ENCODE measurements at regions not wholly inside any gene's neighbourhood (a gene's known extent, or its start where the extent isn't known, plus 50 kb on each side); places are given as distances from the start of the nearest gene placed in this dataset.

GRCh38 chr6:134457941-134458340 lies 140.0 kb upstream of the SGK1 start:
- Histone ChIP-seq H2BK120ac (ENCODE audit: insufficient read depth, low read length, poor library complexity) (no peak overlapping the region), H3K4ac (ENCODE audit: low read depth, low read length) (no peak overlapping the region), H3K79me1 (ENCODE audit: low read length) (no peaks in the 10 kb centered on the region), H3K9ac (ENCODE audit: low read length) (no peak overlapping the region), H3K27ac (ENCODE audit: low read depth, low read length) (no peak overlapping the region), H2AFZ (ENCODE audit: insufficient read depth, low read length, poor library complexity) (no peak overlapping the region), H2BK5ac (ENCODE audit: low read depth, low read length, poor library complexity) (no peak overlapping the region), H2BK12ac (ENCODE audit: low read length) (no peak overlapping the region), H4K12ac (ENCODE audit: low read depth, low read length) (no peak overlapping the region), H3K23ac (ENCODE audit: low read length) (no peak overlapping the region), H4K8ac (ENCODE audit: low read depth, low read length) (no peak overlapping the region), H3K36me3 (ENCODE audit: control insufficient read depth in 1 of 2, insufficient read depth in 2 of 2, low read length in 2 of 2) (no peaks in the 10 kb centered on the region), H3K4me2 (ENCODE audit: low read length) (no peak overlapping the region), H2AK5ac (ENCODE audit: low read length) (no peak overlapping the region), H3K18ac (ENCODE audit: low read length) (no peak overlapping the region), H3K4me3 (ENCODE audit: low read depth, low read length) (no peak overlapping the region), H3K79me2 (ENCODE audit: control insufficient read depth, insufficient read depth, low read length, poor library complexity) (no peaks in the 10 kb centered on the region), H3K4me1 (ENCODE audit: control insufficient read depth in 1 of 2, insufficient read depth in 2 of 2, low read length in 2 of 2) (peaks cover 0 to 12% of the 10 kb centered on the region in 2 experiments), H3K27me3 (ENCODE audit: insufficient read depth, low read length) (no peaks in the 10 kb centered on the region), H3K9me3 (ENCODE audit: insufficient read depth, low read depth, low read length) (no peaks in the 10 kb centered on the region), H4K91ac (ENCODE audit: low read depth, low read length) (no peak overlapping the region), H3K14ac (ENCODE audit: low read length) (no peak overlapping the region)
- DNase-seq = no peak
- no CpG with 5 or more reads among the region's 5 CpGs for WGBS (ENCODE audit: extremely low coverage, insufficient coverage, insufficient read length)

DNA sequence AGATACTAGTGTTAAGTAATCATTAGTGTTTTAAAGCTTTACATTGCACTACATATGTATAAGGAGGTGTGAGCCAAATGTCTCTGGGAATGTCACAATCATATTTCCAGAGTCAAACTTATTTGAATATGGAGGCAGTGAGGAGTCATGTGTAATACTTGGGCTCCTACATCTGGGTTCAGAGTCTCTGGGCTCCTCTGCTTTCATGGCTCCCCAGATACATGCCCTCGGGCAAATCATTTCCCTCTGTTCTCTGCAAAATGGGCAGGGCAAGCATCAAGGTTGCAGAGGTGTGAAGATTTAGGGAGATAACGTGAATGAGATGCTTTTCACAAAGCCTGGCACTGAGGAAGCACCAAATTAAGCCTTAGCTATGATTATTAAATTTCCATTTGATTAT lies 138.3 kb upstream of the SGK1 start:
- Histone ChIP-seq H3K36me3 (ENCODE audit: control insufficient read depth in 1 of 2, insufficient read depth in 2 of 2, low read length in 2 of 2) (no peaks in the 10 kb centered on the region), H2BK120ac (ENCODE audit: insufficient read depth, low read length, poor library complexity) (no peak overlapping the region), H3K27ac (ENCODE audit: low read depth, low read length) (no peak overlapping the region), H3K79me2 (ENCODE audit: control insufficient read depth, insufficient read depth, low read length, poor library complexity) (no peaks in the 10 kb centered on the region), H3K9me3 (ENCODE audit: insufficient read depth, low read depth, low read length) (no peaks in the 10 kb centered on the region), H2AK5ac (ENCODE audit: low read length) (no peak overlapping the region), H3K4me1 (ENCODE audit: control insufficient read depth in 1 of 2, insufficient read depth in 2 of 2, low read length in 2 of 2) (peaks cover 0 to 12% of the 10 kb centered on the region in 2 experiments), H3K18ac (ENCODE audit: low read length) (no peak overlapping the region), H4K91ac (ENCODE audit: low read depth, low read length) (no peak overlapping the region), H3K4me3 (ENCODE audit: low read depth, low read length) (no peak overlapping the region), H4K12ac (ENCODE audit: low read depth, low read length) (no peak overlapping the region), H3K4ac (ENCODE audit: low read depth, low read length) (no peak overlapping the region), H3K27me3 (ENCODE audit: insufficient read depth, low read length) (no peaks in the 10 kb centered on the region), H3K14ac (ENCODE audit: low read length) (no peak overlapping the region), H4K8ac (ENCODE audit: low read depth, low read length) (no peak overlapping the region), H3K23ac (ENCODE audit: low read length) (no peak overlapping the region), H3K9ac (ENCODE audit: low read length) (no peak overlapping the region), H2BK5ac (ENCODE audit: low read depth, low read length, poor library complexity) (no peak overlapping the region), H3K79me1 (ENCODE audit: low read length) (no peaks in the 10 kb centered on the region), H2AFZ (ENCODE audit: insufficient read depth, low read length, poor library complexity) (no peak overlapping the region), H2BK12ac (ENCODE audit: low read length) (no peak overlapping the region), H3K4me2 (ENCODE audit: low read length) (no peak overlapping the region)
- DNase-seq = no peak
- WGBS (ENCODE audit: extremely low coverage, insufficient coverage, insufficient read length) = no CpG with 5 or more reads among the region's 2 CpGs

DNA sequence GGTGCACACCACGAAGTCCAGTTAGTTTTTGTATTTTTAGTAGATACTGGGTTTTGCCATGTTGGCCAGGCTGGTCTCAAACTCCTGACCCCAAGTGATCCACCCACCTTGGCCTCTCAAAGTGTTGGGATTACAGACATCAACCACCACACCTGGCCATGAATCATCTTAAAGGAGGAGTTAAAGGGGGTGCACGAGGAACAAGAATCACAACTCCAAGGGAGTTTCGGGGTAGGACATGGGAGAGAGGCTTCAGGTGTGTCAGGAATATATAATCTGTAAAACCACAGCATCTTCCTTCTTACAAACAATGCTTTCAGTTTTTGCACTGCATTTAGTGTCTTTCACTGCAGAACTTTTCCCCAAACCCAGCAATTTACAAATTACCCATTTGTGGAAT lies 137.4 kb upstream of the SGK1 start:
- H3K27me3 ChIP-seq (ENCODE audit: insufficient read depth, low read length) = no peaks in the 10 kb centered on the region
- no peaks in the 10 kb centered on the region for H3K79me2 ChIP-seq (ENCODE audit: control insufficient read depth, insufficient read depth, low read length, poor library complexity)
- H3K36me3 ChIP-seq (ENCODE audit: control insufficient read depth in 1 of 2, insufficient read depth in 2 of 2, low read length in 2 of 2) = no peaks in the 10 kb centered on the region
- no peak overlapping the region for H3K9ac ChIP-seq (ENCODE audit: low read length)
- no peak overlapping the region for H3K4ac ChIP-seq (ENCODE audit: low read depth, low read length)
- H2BK12ac ChIP-seq (ENCODE audit: low read length) = no peak overlapping the region
- H2AFZ ChIP-seq (ENCODE audit: insufficient read depth, low read length, poor library complexity) = no peak overlapping the region
- H3K79me1 ChIP-seq (ENCODE audit: low read length) = no peaks in the 10 kb centered on the region
- H2BK120ac ChIP-seq (ENCODE audit: insufficient read depth, low read length, poor library complexity) = no peak overlapping the region
- WGBS (ENCODE audit: extremely low coverage, insufficient coverage, insufficient read length) = no CpG with 5 or more reads among the region's 3 CpGs
- no peaks in the 10 kb centered on the region for H3K9me3 ChIP-seq (ENCODE audit: insufficient read depth, low read depth, low read length)
- no peak overlapping the region for H3K18ac ChIP-seq (ENCODE audit: low read length)
- H4K12ac ChIP-seq (ENCODE audit: low read depth, low read length) = no peak overlapping the region
- no peak overlapping the region for H3K27ac ChIP-seq (ENCODE audit: low read depth, low read length)
- H2AK5ac ChIP-seq (ENCODE audit: low read length) = no peak overlapping the region
- no peak overlapping the region for H3K4me2 ChIP-seq (ENCODE audit: low read length)
- no peak overlapping the region for H4K8ac ChIP-seq (ENCODE audit: low read depth, low read length)
- no peak overlapping the region for H2BK5ac ChIP-seq (ENCODE audit: low read depth, low read length, poor library complexity)
- peaks cover 0 to 12% of the 10 kb centered on the region in 2 experiments for H3K4me1 ChIP-seq (ENCODE audit: control insufficient read depth in 1 of 2, insufficient read depth in 2 of 2, low read length in 2 of 2)
- no peak for DNase-seq
- H4K91ac ChIP-seq (ENCODE audit: low read depth, low read length) = no peak overlapping the region
- no peak overlapping the region for H3K14ac ChIP-seq (ENCODE audit: low read length)
- H3K23ac ChIP-seq (ENCODE audit: low read length) = no peak overlapping the region
- no peak overlapping the region for H3K4me3 ChIP-seq (ENCODE audit: low read depth, low read length)

- no peak overlapping the region for H3K14ac ChIP-seq (ENCODE audit: low read length)
Observed at GRCh38 chr6:134454794-134455193, 136.9 kb upstream of the SGK1 start.

More at GRCh38 chr6:134454794-134455193, 136.9 kb upstream of the SGK1 start:
- Histone ChIP-seq H3K9ac (ENCODE audit: low read length) (no peak overlapping the region), H3K18ac (ENCODE audit: low read length) (no peak overlapping the region), H3K27me3 (ENCODE audit: insufficient read depth, low read length) (no peaks in the 10 kb centered on the region), H3K4ac (ENCODE audit: low read depth, low read length) (no peak overlapping the region), H2BK5ac (ENCODE audit: low read depth, low read length, poor library complexity) (no peak overlapping the region), H3K36me3 (ENCODE audit: control insufficient read depth in 1 of 2, insufficient read depth in 2 of 2, low read length in 2 of 2) (no peaks in the 10 kb centered on the region), H3K79me1 (ENCODE audit: low read length) (no peaks in the 10 kb centered on the region), H3K23ac (ENCODE audit: low read length) (no peak overlapping the region), H4K8ac (ENCODE audit: low read depth, low read length) (no peak overlapping the region), H3K4me2 (ENCODE audit: low read length) (no peak overlapping the region), H3K27ac (ENCODE audit: low read depth, low read length) (no peak overlapping the region), H2BK12ac (ENCODE audit: low read length) (no peak overlapping the region), H2AK5ac (ENCODE audit: low read length) (no peak overlapping the region), H2BK120ac (ENCODE audit: insufficient read depth, low read length, poor library complexity) (no peak overlapping the region), H3K9me3 (ENCODE audit: insufficient read depth, low read depth, low read length) (no peaks in the 10 kb centered on the region), H2AFZ (ENCODE audit: insufficient read depth, low read length, poor library complexity) (no peak overlapping the region), H3K4me3 (ENCODE audit: low read depth, low read length) (no peak overlapping the region), H4K91ac (ENCODE audit: low read depth, low read length) (no peak overlapping the region), H3K4me1 (ENCODE audit: control insufficient read depth in 1 of 2, insufficient read depth in 2 of 2, low read length in 2 of 2) (peaks cover 0 to 12% of the 10 kb centered on the region in 2 experiments), H3K79me2 (ENCODE audit: control insufficient read depth, insufficient read depth, low read length, poor library complexity) (no peaks in the 10 kb centered on the region), H4K12ac (ENCODE audit: low read depth, low read length) (no peak overlapping the region)
- no CpG with 5 or more reads among the region's 2 CpGs for WGBS (ENCODE audit: extremely low coverage, insufficient coverage, insufficient read length)
- DNase-seq = no peak
